Osteoblast (primary cell): ENCODE measurements at regions not wholly inside any gene's neighbourhood (a gene's known extent, or its start where the extent isn't known, plus 50 kb on each side); places are given as distances from the start of the nearest gene placed in this dataset.

Source experiments
- DNase-seq: peaks from one replicate; pipeline ENCODE4 v3.0.0; 2011; ENCODE audit warnings: low spot score, mixed read lengths; ENCODE audit not compliant: insufficient read length; ENCODE audit errors: missing footprints
- H2AFZ ChIP-seq: 2 replicates; pipeline ENCODE4 v1.6.0; 2011; ENCODE audit warnings: mild to moderate bottlenecking, low read length
- H3K27ac ChIP-seq: 2 replicates; pipeline ENCODE4 v1.5.1; 2011; ENCODE audit warnings: mild to moderate bottlenecking, low read depth, low read length, moderate library complexity
- H3K27me3 ChIP-seq: 2 replicates; pipeline ENCODE4 v1.6.0; 2012; ENCODE audit warnings: mild to moderate bottlenecking, control low read depth, inconsistent platforms, low read length, moderate library complexity; ENCODE audit not compliant: insufficient read depth
- H3K36me3 ChIP-seq: 2 replicates; pipeline ENCODE4 v1.5.1; 2011; ENCODE audit warnings: mild to moderate bottlenecking, low read length, control low read depth, moderate library complexity; ENCODE audit not compliant: insufficient read depth
- H3K4me1 ChIP-seq: 2 replicates; pipeline ENCODE4 v1.5.1; 2011; ENCODE audit warnings: mild to moderate bottlenecking, low read length, control low read depth, moderate library complexity; ENCODE audit not compliant: insufficient read depth
- H3K4me2 ChIP-seq: 2 replicates; pipeline ENCODE4 v1.6.0; 2011; ENCODE audit warnings: mild to moderate bottlenecking, low read length; ENCODE audit not compliant: insufficient read depth
- H3K4me3 ChIP-seq: fragments of 200-600 bp; sonication (generic); 3 replicates; pipeline ENCODE4 v1.5.1; 2012; ENCODE audit warnings: mild to moderate bottlenecking, low read length, inconsistent platforms; ENCODE audit not compliant: insufficient read depth
- H3K79me2 ChIP-seq: 2 replicates; pipeline ENCODE4 v1.6.0; 2012; ENCODE audit warnings: mild to moderate bottlenecking, low read length, control low read depth, inconsistent platforms; ENCODE audit not compliant: insufficient read depth
- H3K9me3 ChIP-seq: 2 replicates; pipeline ENCODE4 v1.5.1; 2011; ENCODE audit warnings: low read depth, low read length, control low read depth
- H4K20me1 ChIP-seq: 2 replicates; pipeline ENCODE4 v1.6.0; 2012; ENCODE audit warnings: mild to moderate bottlenecking, low read length, control low read depth; ENCODE audit not compliant: insufficient read depth
- CTCF ChIP-seq: IDR thresholded peaks from 2 replicates; pipeline ENCODE4 v1.5.1; 2011; ENCODE audit warnings: mild to moderate bottlenecking, low read depth, low read length, moderate library complexity; ENCODE audit errors: extremely low read depth

GRCh38 chr5:105195765-105196164 is 1633.2 kb upstream of the NUDT12 start:
- Histone ChIP-seq H3K27ac (no peak overlapping the region), H3K36me3 (no peaks in the 10 kb centered on the region), H3K27me3 (no peaks in the 10 kb centered on the region), H2AFZ (no peak overlapping the region), H4K20me1 (no peaks in the 10 kb centered on the region), H3K4me2 (no peak overlapping the region), H3K4me3 (no peak overlapping the region), H3K79me2 (no peaks in the 10 kb centered on the region), H3K9me3 (no peaks in the 10 kb centered on the region), H3K4me1 (no peaks in the 10 kb centered on the region)
- DNase-seq: no peak
- no peak for TF ChIP-seq CTCF

- Histone ChIP-seq H3K27me3 (no peaks in the 10 kb centered on the region), H3K79me2 (no peaks in the 10 kb centered on the region), H3K4me2 (no peak overlapping the region), H3K4me3 (no peak overlapping the region), H4K20me1 (no peaks in the 10 kb centered on the region), H2AFZ (no peak overlapping the region), H3K27ac (no peak overlapping the region), H3K36me3 (no peaks in the 10 kb centered on the region), H3K9me3 (no peaks in the 10 kb centered on the region), H3K4me1 (no peaks in the 10 kb centered on the region)
- DNase-seq: no peak
- TF ChIP-seq CTCF: no peak
Measured at GRCh38 chr5:105172918-105173317, 1610.3 kb upstream of the NUDT12 start.

- Histone ChIP-seq H3K4me3 (no peak overlapping the region), H3K9me3 (no peaks in the 10 kb centered on the region), H3K4me1 (no peaks in the 10 kb centered on the region), H3K4me2 (no peak overlapping the region), H3K27ac (no peak overlapping the region), H2AFZ (no peak overlapping the region), H3K79me2 (no peaks in the 10 kb centered on the region), H3K27me3 (no peaks in the 10 kb centered on the region), H3K36me3 (no peaks in the 10 kb centered on the region), H4K20me1 (no peaks in the 10 kb centered on the region)
- no peak for DNase-seq
- no peak for TF ChIP-seq CTCF
Measured at GRCh38 chr5:105168806-105169205, 1606.2 kb upstream of the NUDT12 start.

GRCh38 chr5:105167092-105167491 is 1604.5 kb upstream of the NUDT12 start:
- Histone ChIP-seq H3K27ac (no peak overlapping the region), H3K9me3 (no peaks in the 10 kb centered on the region), H3K4me3 (no peak overlapping the region), H2AFZ (no peak overlapping the region), H3K27me3 (no peaks in the 10 kb centered on the region), H3K4me2 (no peak overlapping the region), H3K79me2 (no peaks in the 10 kb centered on the region), H4K20me1 (no peaks in the 10 kb centered on the region), H3K36me3 (no peaks in the 10 kb centered on the region), H3K4me1 (no peaks in the 10 kb centered on the region)
- TF ChIP-seq CTCF: no peak
- DNase-seq: no peak
